GM23338 (cell line): ENCODE measurements at regions not wholly inside any gene's neighbourhood (a gene's known extent, or its start where the extent isn't known, plus 50 kb on each side); places are given as distances from the start of the nearest gene placed in this dataset.

ENCODE experiments used
- CTCF ChIP-seq, 2 experiments: fragments of 200-600 bp in 1 of 2; sonication (generic) in 1 of 2; conservative IDR thresholded peaks; 2 replicates each; pipeline versions ENCODE4 v1.5.1 to v1.6.1; 2016 to 2017; ENCODE audit warnings: antibody characterized with exemption in 2 of 2, low read depth in 2 of 2, mild to moderate bottlenecking in 2 of 2, moderate library complexity in 1 of 2
- ETS1 ChIP-seq: IDR thresholded peaks from 2 replicates; pipeline ENCODE4 v1.6.1; 2016; ENCODE audit warnings: antibody characterized with exemption
- EZH2phosphoT487 ChIP-seq: fragments of 200-600 bp; sonication (generic); IDR thresholded peaks from one replicate; pipeline ENCODE4 v1.8.1; 2018; ENCODE audit warnings: antibody characterized with exemption; ENCODE audit not compliant: unreplicated experiment
- POLR2AphosphoS5 ChIP-seq: IDR thresholded peaks from 2 replicates; pipeline ENCODE4 v1.6.1; 2016; ENCODE audit warnings: antibody characterized with exemption, low read depth
- REST ChIP-seq: IDR thresholded peaks from one replicate; pipeline ENCODE4 v1.6.1; 2018; ENCODE audit warnings: antibody characterized with exemption; ENCODE audit not compliant: unreplicated experiment

- TF ChIP-seq REST (no peak), ETS1 (no peak), POLR2AphosphoS5 (no peak), EZH2phosphoT487 (no peak), CTCF (conservative IDR thresholded peaks at IDR 0.05; ENCODE audit: low read depth in 2 of 2) (no peak)
These were observed 379.2 kb upstream of the ZMIZ1 start for GRCh38 chr10:78689584-78689935.
